A673 (cell line): ENCODE measurements at regions not wholly inside any gene's neighbourhood (a gene's known extent, or its start where the extent isn't known, plus 50 kb on each side); places are given as distances from the start of the nearest gene placed in this dataset.

Source experiments
- BruUV-seq: library from RNA; stranded (reverse); fragments of 400-500 nt; replicated peaks from 2 replicates; lab custom pipeline; 2021; lab: Mats Ljungman, UMichigan
- CTCF ChIA-PET: fragments of 300-600 bp; sonication (Branson Sonifier 250); formaldehyde crosslinking; loops from one replicate; lab custom pipeline; 2022; ENCODE audit warnings: antibody characterized with exemption; lab: Charles Lee
- POLR2A ChIA-PET: fragments of 300-600 bp; sonication (Branson Sonifier 250); formaldehyde crosslinking; loops from one replicate; lab custom pipeline; 2022; ENCODE audit warnings: antibody characterized with exemption; ENCODE audit not compliant: low non-redundant PET; lab: Charles Lee
- DNase-seq: peaks from one replicate; pipeline ENCODE4 v3.0.0-alpha.2; 2015; ENCODE audit warnings: low spot score
- H3K27ac ChIP-seq: fragments of 200-600 bp; sonication (generic); 2 replicates; pipeline ENCODE4 v1.5.1; 2016; ENCODE audit warnings: mixed run types, low read depth, mild to moderate bottlenecking, mixed read lengths, antibody characterized with exemption, low read length; ENCODE audit not compliant: poor library complexity, severe bottlenecking
- H3K27me3 ChIP-seq: fragments of 200-600 bp; sonication (generic); replicated peaks from 2 replicates; pipeline ENCODE4 v1.6.1; 2017; ENCODE audit warnings: mixed run types, low read depth, mild to moderate bottlenecking, mixed read lengths, antibody characterized with exemption, low read length; ENCODE audit not compliant: insufficient read depth, poor library complexity
- H3K36me3 ChIP-seq: fragments of 200-600 bp; sonication (generic); 2 replicates; pipeline ENCODE4 v1.6.1; 2016; ENCODE audit warnings: mixed run types, mild to moderate bottlenecking, mixed read lengths, antibody characterized with exemption, low read length; ENCODE audit not compliant: insufficient read depth, poor library complexity, severe bottlenecking
- H3K4me1 ChIP-seq: fragments of 200-600 bp; sonication (generic); 2 replicates; pipeline ENCODE4 v1.6.1; 2017; ENCODE audit warnings: mixed run types, mild to moderate bottlenecking, mixed read lengths, antibody characterized with exemption, low read length; ENCODE audit not compliant: insufficient read depth, poor library complexity, severe bottlenecking
- H3K4me3 ChIP-seq: fragments of 200-600 bp; sonication (generic); 2 replicates; pipeline ENCODE4 v1.5.1; 2016; ENCODE audit warnings: low read depth, mixed run types, mild to moderate bottlenecking, mixed read lengths, low read length; ENCODE audit not compliant: poor library complexity, severe bottlenecking
- H3K9me3 ChIP-seq: fragments of 200-600 bp; sonication (generic); 2 replicates; pipeline ENCODE4 v1.6.1; 2016; ENCODE audit warnings: mixed run types, low read depth, mild to moderate bottlenecking, mixed read lengths, antibody characterized with exemption, low read length; ENCODE audit not compliant: poor library complexity, severe bottlenecking
- CTCF ChIP-seq: fragments of 300-800, 200-600 bp; sonication (generic); conservative IDR thresholded peaks from 2 replicates; pipeline ENCODE4 v1.5.1; 2017; ENCODE audit warnings: low read depth, mild to moderate bottlenecking, antibody characterized with exemption, low read length, moderate library complexity, mixed read lengths
- EZH2 ChIP-seq: fragments of 200-600 bp; sonication (generic); IDR thresholded peaks from 2 replicates; pipeline ENCODE4 v1.6.1; 2017; ENCODE audit warnings: borderline replicate concordance, low read depth, mild to moderate bottlenecking, mixed read lengths, antibody characterized with exemption, low read length; ENCODE audit not compliant: poor library complexity, severe bottlenecking
- intact Hi-C: fragments of 100-400 bp; cut with micrococcal nuclease; formaldehyde crosslinking; loops from one replicate; pipeline ENCODE4 v1.10.0; 2022; ENCODE audit not compliant: unreplicated experiment

- no peak overlapping the region for H3K4me3 ChIP-seq
- H3K27ac ChIP-seq = no peak overlapping the region
- POLR2A ChIA-PET = interaction anchor here (0.6 kb wide), 2 partner anchors 71 to 175 kb away, joined by 3 to 5 read pairs; no protein-coding TSS in a partner anchor
- CTCF ChIA-PET = no interaction called here
- TF ChIP-seq CTCF = no peak
- no peak for TF ChIP-seq EZH2
- no peaks in the 10 kb centered on the region for H3K4me1 ChIP-seq
- peak; percentile 82 for DNase-seq
- H3K36me3 ChIP-seq = no peaks in the 10 kb centered on the region
- intact Hi-C loops = no loop called here
- H3K27me3 ChIP-seq = no peaks in the 10 kb centered on the region
- no peaks in the 10 kb centered on the region for H3K9me3 ChIP-seq
- BruUV-seq = no TSS peak
Measured at GRCh38 chr20:40506537-40506939, 182.5 kb downstream of the MAFB start.

GRCh38 chr20:40503119-40503518 is 185.9 kb downstream of the MAFB start:
- ChIA-PET POLR2A (interaction anchor here (0.6 kb wide), 1 partner anchor 731 kb away, joined by 4 read pairs; no protein-coding TSS in a partner anchor), CTCF (no interaction called here)
- no peak for TF ChIP-seq EZH2
- no peak for TF ChIP-seq CTCF
- DNase-seq = no peak
- Histone ChIP-seq H3K36me3 (no peaks in the 10 kb centered on the region), H3K9me3 (no peaks in the 10 kb centered on the region), H3K27me3 (no peaks in the 10 kb centered on the region), H3K4me1 (no peaks in the 10 kb centered on the region), H3K27ac (no peak overlapping the region), H3K4me3 (no peak overlapping the region)
- no TSS peak for BruUV-seq
- intact Hi-C loops = no loop called here

- CTCF ChIA-PET = no interaction called here
- H3K36me3 ChIP-seq = no peaks in the 10 kb centered on the region
- no peaks in the 10 kb centered on the region for H3K4me1 ChIP-seq
- H3K27me3 ChIP-seq = no peaks in the 10 kb centered on the region
- TF ChIP-seq CTCF = no peak
- TF ChIP-seq EZH2 = no peak
- H3K9me3 ChIP-seq = no peaks in the 10 kb centered on the region
- H3K27ac ChIP-seq = no peak overlapping the region
- no peak overlapping the region for H3K4me3 ChIP-seq
- BruUV-seq = no TSS peak
- intact Hi-C loops = no loop called here
- no peak for DNase-seq
- POLR2A ChIA-PET = interaction anchor here (0.6 kb wide), 1 partner anchor 730 kb away, joined by 4 read pairs; no protein-coding TSS in a partner anchor
Measured at GRCh38 chr20:40502576-40502975, 186.5 kb downstream of the MAFB start.
